ENCODE measurements at regions not wholly inside any gene's neighbourhood (a gene's known extent, or its start where the extent isn't known, plus 50 kb on each side); places are given as distances from the start of the nearest gene placed in this dataset.

GRCh38 chr10:2972810-2973209, 94.5 kb upstream of the PFKP start:
- Histone ChIP-seq H2BK120ac (ENCODE audit: low read depth, low read length) (no peak overlapping the region), H3K36me3 (ENCODE audit: control insufficient read depth, insufficient read depth, low read length) (no peaks in the 10 kb centered on the region), H3K4me3 (ENCODE audit: insufficient read depth, low read depth, low read length) (no peak overlapping the region), H2AK5ac (ENCODE audit: low read depth, low read length) (no peak overlapping the region), H3K18ac (ENCODE audit: low read depth, low read length) (no peak overlapping the region), H4K91ac (ENCODE audit: insufficient read depth, low read depth, low read length) (no peak overlapping the region), H3K27me3 (ENCODE audit: control insufficient read depth, insufficient read depth, low read length) (no peaks in the 10 kb centered on the region), H3K27ac (ENCODE audit: insufficient read depth, low read length) (no peak overlapping the region), H3K4me2 (ENCODE audit: low read depth, low read length) (no peak overlapping the region), H3K14ac (replicated peaks; ENCODE audit: low read depth, low read length) (no peak overlapping the region), H2BK20ac (ENCODE audit: low read depth, low read length) (no peak overlapping the region), H3K56ac (ENCODE audit: extremely low read depth, insufficient read depth, low read length) (no peak overlapping the region), H3K9me3 (ENCODE audit: control insufficient read depth, insufficient read depth, low read length) (no peaks in the 10 kb centered on the region), H2BK15ac (ENCODE audit: low read depth, low read length) (no peak overlapping the region), H4K8ac (ENCODE audit: low read depth in 2 of 2, low read length in 2 of 2) (no peak overlapping the region), H3K23ac (ENCODE audit: low read depth, low read length) (no peak overlapping the region), H2AK9ac (replicated peaks; ENCODE audit: low read depth, low read length, poor library complexity) (no peak overlapping the region), H3K9me1 (ENCODE audit: insufficient read depth, low read length) (no peaks in the 10 kb centered on the region), H2AFZ (replicated peaks; ENCODE audit: low read length, poor library complexity) (no peak overlapping the region), H3K9ac (ENCODE audit: low read depth, low read length) (no peak overlapping the region), H3K4ac (ENCODE audit: low read depth, low read length) (no peak overlapping the region), H3K79me1 (ENCODE audit: low read depth in 1 of 2, low read length in 2 of 2) (no peaks in the 10 kb centered on the region), H2BK5ac (ENCODE audit: low read depth, low read length, poor library complexity, severe bottlenecking) (no peak overlapping the region), H4K5ac (ENCODE audit: low read depth, low read length) (no peak overlapping the region), H4K20me1 (ENCODE audit: insufficient read depth, low read length) (no peaks in the 10 kb centered on the region), H3K4me1 (ENCODE audit: control insufficient read depth, insufficient read depth, low read length) (peaks cover 3% of the 10 kb centered on the region; the same call in 1 of the 2 replicates)
- WGBS, 2 experiments (ENCODE audit: extremely low coverage in 2 of 2, insufficient read length in 1 of 2) = no CpG with 5 or more reads among the region's 8 CpGs
- in situ Hi-C loops (cut with MboI; ENCODE audit: low sequenced_read_pairs) (no loop called here), dilution Hi-C loops (cut with HindIII; ENCODE audit: low sequenced_read_pairs, unreplicated experiment) (no loop called here), intact Hi-C loops (cut with micrococcal nuclease) (no loop called here)
- ATAC-seq (ENCODE audit: low read depth) (no peak), DNase-seq (no peak)
- TF ChIP-seq MAZ (IDR thresholded peaks at IDR 0.05; ENCODE audit: borderline replicate concordance, low read depth, low read length) (no peak), CEBPB (IDR thresholded peaks at IDR 0.05; ENCODE audit: low read depth, low read length) (peak; percentile 63; the same call in 1 of the 2 replicates)
- ChIA-PET POLR2A (ENCODE audit: unreplicated experiment) (no interaction called here), CTCF (no interaction called here)
- no TSS peak for BruUV-seq (replicated peaks)
